IMR-90 (cell line): ENCODE measurements at regions not wholly inside any gene's neighbourhood (a gene's known extent, or its start where the extent isn't known, plus 50 kb on each side); places are given as distances from the start of the nearest gene placed in this dataset.

Source experiments
- BHLHE40 ChIP-seq: fragments of 150-350 bp; IDR thresholded peaks from 2 replicates; pipeline ENCODE4 v1.6.1; 2016; ENCODE audit warnings: mild to moderate bottlenecking, low read depth, low read length
- CHD1 ChIP-seq: IDR thresholded peaks from 2 replicates; pipeline ENCODE4 v1.6.1; 2012; ENCODE audit warnings: low read depth, low read length, improper control_type of control experiment
- CTCF ChIP-seq: conservative IDR thresholded peaks from 2 replicates; pipeline ENCODE4 v1.5.1; 2012; ENCODE audit warnings: mild to moderate bottlenecking, low read depth, low read length, improper control_type of control experiment
- FOS ChIP-seq: fragments of 150-350 bp; IDR thresholded peaks from 2 replicates; pipeline ENCODE4 v1.6.1; 2016; ENCODE audit warnings: low read depth, low read length
- MXI1 ChIP-seq: IDR thresholded peaks from 2 replicates; pipeline ENCODE4 v1.6.1; 2012; ENCODE audit warnings: low read depth, mild to moderate bottlenecking, low read length, moderate library complexity, borderline replicate concordance
- POLR2A ChIP-seq: IDR thresholded peaks from 2 replicates; pipeline ENCODE4 v1.6.1; 2012; ENCODE audit warnings: mild to moderate bottlenecking, low read depth, low read length
- RFX5 ChIP-seq: IDR thresholded peaks from 2 replicates; pipeline ENCODE4 v1.8.0; 2012; ENCODE audit warnings: low read depth, mild to moderate bottlenecking, low read length, moderate library complexity
- SMC3 ChIP-seq: fragments of 150-350 bp; IDR thresholded peaks from 2 replicates; pipeline ENCODE4 v1.6.1; 2016; ENCODE audit warnings: low read depth, mild to moderate bottlenecking, antibody characterized with exemption, low read length, moderate library complexity

DNA sequence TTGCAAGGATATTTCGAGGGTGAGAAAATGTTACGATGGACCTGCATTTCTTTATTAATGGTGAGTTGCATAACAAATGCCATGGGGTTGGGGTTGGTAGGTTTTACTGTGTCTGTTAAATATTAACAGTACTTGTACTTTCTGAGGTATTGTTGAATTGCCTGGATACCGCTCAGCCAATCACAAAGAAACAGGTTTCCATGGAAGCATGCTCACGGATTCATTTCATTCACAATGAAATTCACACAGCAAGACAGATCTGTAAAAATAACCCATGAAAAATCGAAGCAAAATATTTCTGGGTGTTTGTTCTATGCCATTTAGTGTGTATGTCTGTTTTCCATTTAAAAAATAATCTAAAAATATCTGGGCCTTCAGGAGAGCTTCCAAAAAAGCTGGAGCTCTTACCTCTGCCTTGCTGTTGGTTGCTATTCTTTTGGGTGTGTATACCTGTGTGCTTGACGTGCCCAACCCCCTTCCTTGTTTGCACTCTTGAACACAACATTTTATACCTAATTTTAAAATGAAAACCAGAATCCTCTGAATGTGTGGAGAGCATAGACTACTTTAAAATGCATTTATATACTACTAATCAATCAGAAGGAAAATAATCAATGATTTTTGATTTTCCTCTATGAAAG, 479.8 kb upstream of the TBL1XR1 start:
- TF ChIP-seq CTCF, result no peak
- TF ChIP-seq FOS, result no peak
- no peak for TF ChIP-seq CHD1
- TF ChIP-seq SMC3, result no peak
- TF ChIP-seq RFX5, result no peak
- TF ChIP-seq MXI1, result no peak
- TF ChIP-seq BHLHE40, result no peak
- no peak for TF ChIP-seq POLR2A
